Parathyroid adenoma (tissue), 2 donors: ENCODE measurements at regions not wholly inside any gene's neighbourhood (a gene's known extent, or its start where the extent isn't known, plus 50 kb on each side); places are given as distances from the start of the nearest gene placed in this dataset.

Source experiments
- H2AFZ ChIP-seq: fragments of 300-600 bp; sonication (generic); one replicate; pipeline ENCODE4 v1.7.0; 2017; ENCODE audit warnings: antibody characterized with exemption, mild to moderate bottlenecking
- H3K27ac ChIP-seq: fragments of 300-600 bp; sonication (generic); one replicate; pipeline ENCODE4 v1.7.0; 2017
- H3K27me3 ChIP-seq: fragments of 300-600 bp; sonication (generic); one replicate; pipeline ENCODE4 v1.7.0; 2017; ENCODE audit warnings: low read length; ENCODE audit not compliant: control insufficient read depth, insufficient read depth
- H3K36me3 ChIP-seq: fragments of 300-600 bp; sonication (generic); one replicate; pipeline ENCODE4 v1.7.0; 2017; ENCODE audit warnings: low read length; ENCODE audit not compliant: control insufficient read depth, insufficient read depth
- H3K4me1 ChIP-seq: fragments of 300-600 bp; sonication (generic); one replicate; pipeline ENCODE4 v1.7.0; 2017; ENCODE audit warnings: control low read depth
- H3K4me2 ChIP-seq: fragments of 300-600 bp; sonication (generic); one replicate; pipeline ENCODE4 v1.7.0; 2017; ENCODE audit warnings: low read length
- H3K4me3 ChIP-seq: fragments of 300-600 bp; sonication (generic); one replicate; pipeline ENCODE4 v1.7.0; 2017; ENCODE audit warnings: low read depth, low read length
- H3K79me2 ChIP-seq: fragments of 300-600 bp; sonication (generic); one replicate; pipeline ENCODE4 v1.7.0; 2017; ENCODE audit warnings: control low read depth
- H3K9ac ChIP-seq: fragments of 300-600 bp; sonication (generic); one replicate; pipeline ENCODE4 v1.7.0; 2017; ENCODE audit warnings: mild to moderate bottlenecking
- H3K9me3 ChIP-seq: fragments of 300-600 bp; sonication (generic); one replicate; pipeline ENCODE4 v1.7.0; 2017; ENCODE audit warnings: low read length; ENCODE audit not compliant: control insufficient read depth
- TF ChIP-seq, protein P1 (sequence below): fragments of 300-600 bp; sonication (generic); IDR thresholded peaks from one replicate; pipeline ENCODE4 v1.7.0; 2017; ENCODE audit warnings: antibody characterized with exemption, mild to moderate bottlenecking
- donor health status: primary hyperparathyroidism.

DNA sequence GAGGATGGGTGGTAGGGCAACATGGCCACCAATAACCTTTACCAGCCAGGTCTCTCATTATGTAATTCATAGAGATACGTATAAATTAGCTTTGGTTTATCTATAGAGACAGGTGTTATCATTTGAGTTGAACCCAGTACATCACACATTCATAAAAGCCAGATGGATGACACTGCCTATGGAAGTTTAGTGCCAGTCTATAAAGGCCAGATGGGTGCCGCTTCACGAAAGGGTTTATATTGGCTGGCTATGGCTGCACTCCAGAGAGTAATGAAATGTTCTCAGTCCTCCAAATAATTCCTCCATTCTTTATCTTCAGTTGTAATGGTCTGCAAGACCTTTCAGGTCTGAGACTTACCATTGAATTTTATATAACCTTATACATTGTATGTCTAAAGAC, 331.9 kb upstream of the NR3C2 start:
- Histone ChIP-seq H3K4me2 (no peak overlapping the region), H3K27me3 (no peaks in the 10 kb centered on the region), H3K27ac (no peak overlapping the region), H2AFZ (no peak overlapping the region), H3K9ac (no peak overlapping the region), H3K9me3 (no peaks in the 10 kb centered on the region), H3K4me1 (no peaks in the 10 kb centered on the region), H3K4me3 (no peak overlapping the region), H3K36me3 (no peaks in the 10 kb centered on the region), H3K79me2 (no peaks in the 10 kb centered on the region)
- TF ChIP-seq, protein P1, sequence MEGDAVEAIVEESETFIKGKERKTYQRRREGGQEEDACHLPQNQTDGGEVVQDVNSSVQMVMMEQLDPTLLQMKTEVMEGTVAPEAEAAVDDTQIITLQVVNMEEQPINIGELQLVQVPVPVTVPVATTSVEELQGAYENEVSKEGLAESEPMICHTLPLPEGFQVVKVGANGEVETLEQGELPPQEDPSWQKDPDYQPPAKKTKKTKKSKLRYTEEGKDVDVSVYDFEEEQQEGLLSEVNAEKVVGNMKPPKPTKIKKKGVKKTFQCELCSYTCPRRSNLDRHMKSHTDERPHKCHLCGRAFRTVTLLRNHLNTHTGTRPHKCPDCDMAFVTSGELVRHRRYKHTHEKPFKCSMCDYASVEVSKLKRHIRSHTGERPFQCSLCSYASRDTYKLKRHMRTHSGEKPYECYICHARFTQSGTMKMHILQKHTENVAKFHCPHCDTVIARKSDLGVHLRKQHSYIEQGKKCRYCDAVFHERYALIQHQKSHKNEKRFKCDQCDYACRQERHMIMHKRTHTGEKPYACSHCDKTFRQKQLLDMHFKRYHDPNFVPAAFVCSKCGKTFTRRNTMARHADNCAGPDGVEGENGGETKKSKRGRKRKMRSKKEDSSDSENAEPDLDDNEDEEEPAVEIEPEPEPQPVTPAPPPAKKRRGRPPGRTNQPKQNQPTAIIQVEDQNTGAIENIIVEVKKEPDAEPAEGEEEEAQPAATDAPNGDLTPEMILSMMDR = no peak

DNA sequence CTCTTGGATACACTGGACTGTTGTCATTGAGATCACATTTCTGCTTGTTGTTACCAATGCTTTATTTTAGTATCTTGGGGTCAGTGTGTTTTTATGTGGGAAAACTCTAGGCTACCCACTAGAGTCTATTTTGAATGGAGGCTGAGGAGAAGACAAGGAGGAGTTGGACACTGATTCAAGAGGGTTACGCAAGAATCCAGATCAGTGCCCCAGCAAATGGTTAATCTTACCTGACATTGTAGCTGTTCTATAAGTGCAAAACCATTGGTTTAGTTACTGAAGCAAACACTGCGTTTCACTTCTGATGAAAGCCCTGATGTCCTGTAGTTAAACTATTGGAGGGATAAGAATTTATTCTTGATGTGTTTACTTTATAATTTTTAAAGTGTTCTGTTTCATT, 331.1 kb upstream of the NR3C2 start:
- Histone ChIP-seq H3K27ac (no peak overlapping the region), H3K4me2 (no peak overlapping the region), H3K27me3 (no peaks in the 10 kb centered on the region), H3K4me3 (no peak overlapping the region), H3K36me3 (no peaks in the 10 kb centered on the region), H3K9ac (no peak overlapping the region), H3K4me1 (no peaks in the 10 kb centered on the region), H2AFZ (no peak overlapping the region), H3K9me3 (no peaks in the 10 kb centered on the region), H3K79me2 (no peaks in the 10 kb centered on the region)
- TF ChIP-seq, protein P1 = no peak

DNA sequence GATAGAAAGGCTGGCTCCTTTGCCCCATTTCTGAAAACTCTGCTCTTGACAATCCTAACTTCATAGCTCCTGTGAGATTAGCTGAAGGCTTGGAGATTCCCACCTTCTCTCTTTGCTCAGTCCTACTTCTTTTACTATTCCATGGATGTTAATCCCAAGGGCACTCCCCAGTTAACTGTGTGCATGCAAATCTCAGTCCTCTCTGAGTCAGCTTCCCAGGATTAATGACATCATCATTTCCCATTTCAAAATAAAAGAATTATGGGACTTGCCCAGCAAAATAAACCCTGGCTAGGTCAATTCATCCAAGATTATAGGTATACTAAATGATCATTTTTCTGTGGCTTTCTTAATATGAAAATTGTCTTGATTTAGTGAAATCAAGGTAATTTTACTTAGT, 328.6 kb upstream of the NR3C2 start:
- no peaks in the 10 kb centered on the region for H3K27me3 ChIP-seq
- TF ChIP-seq, protein P1 = no peak
- no peaks in the 10 kb centered on the region for H3K79me2 ChIP-seq
- H3K4me2 ChIP-seq = no peak overlapping the region
- H2AFZ ChIP-seq = no peak overlapping the region
- H3K27ac ChIP-seq = no peak overlapping the region
- no peak overlapping the region for H3K4me3 ChIP-seq
- no peaks in the 10 kb centered on the region for H3K4me1 ChIP-seq
- no peak overlapping the region for H3K9ac ChIP-seq
- H3K36me3 ChIP-seq = no peaks in the 10 kb centered on the region
- no peaks in the 10 kb centered on the region for H3K9me3 ChIP-seq

DNA sequence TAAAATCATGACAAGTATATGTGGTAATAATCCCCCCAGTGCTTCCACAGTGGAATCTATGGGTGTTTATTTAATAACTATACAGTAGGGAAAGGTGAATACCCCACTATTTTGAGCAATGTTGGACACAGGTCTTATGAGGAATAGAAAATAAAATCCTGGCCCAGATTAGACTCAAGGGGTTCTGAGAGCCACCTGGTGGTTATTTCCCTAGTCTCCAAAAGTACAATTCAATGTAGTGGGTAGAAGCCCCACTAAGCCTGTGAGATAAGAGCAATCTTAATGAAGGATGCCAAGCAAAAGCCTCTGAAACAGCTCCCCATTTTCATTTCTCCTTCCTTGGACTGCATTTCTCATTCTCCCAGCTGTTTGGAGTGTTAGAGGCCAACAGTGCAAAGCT, 328.2 kb upstream of the NR3C2 start:
- H3K4me2 ChIP-seq = no peak overlapping the region
- H3K79me2 ChIP-seq = no peaks in the 10 kb centered on the region
- H2AFZ ChIP-seq = no peak overlapping the region

DNA sequence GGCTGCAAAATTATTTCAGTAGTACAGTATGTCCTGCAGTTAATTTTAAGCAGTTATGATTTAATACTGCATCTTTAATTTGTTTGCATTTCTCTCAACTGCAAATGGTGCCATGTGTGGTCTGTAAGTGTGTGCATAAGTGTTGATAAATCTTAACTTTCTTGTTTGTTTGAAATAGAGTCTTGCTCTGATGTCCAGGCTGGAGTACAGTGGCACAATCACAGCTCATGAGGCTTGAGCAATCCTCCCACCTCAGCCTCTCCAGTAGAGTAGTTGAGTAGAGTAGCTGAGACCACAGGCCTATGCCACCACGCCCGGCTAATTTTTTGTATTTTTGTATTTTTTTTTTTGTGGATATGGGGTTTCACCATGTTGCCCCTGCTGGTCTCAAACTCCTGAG, 322.5 kb upstream of the NR3C2 start:
- no peaks in the 10 kb centered on the region for H3K4me1 ChIP-seq
- TF ChIP-seq, protein P1 = no peak
- H3K4me2 ChIP-seq = no peak overlapping the region
- H3K9me3 ChIP-seq = no peaks in the 10 kb centered on the region
- H3K27me3 ChIP-seq = no peaks in the 10 kb centered on the region
- H3K79me2 ChIP-seq = no peaks in the 10 kb centered on the region
- H3K9ac ChIP-seq = no peak overlapping the region
- no peak overlapping the region for H2AFZ ChIP-seq
- H3K36me3 ChIP-seq = no peaks in the 10 kb centered on the region
- no peak overlapping the region for H3K4me3 ChIP-seq
- no peak overlapping the region for H3K27ac ChIP-seq

More for the DNA sequence above, 328.2 kb upstream of the NR3C2 start:
- H3K4me3 ChIP-seq = no peak overlapping the region
- no peaks in the 10 kb centered on the region for H3K9me3 ChIP-seq
- no peaks in the 10 kb centered on the region for H3K4me1 ChIP-seq
- TF ChIP-seq, protein P1 = no peak
- H3K9ac ChIP-seq = no peak overlapping the region
- no peaks in the 10 kb centered on the region for H3K36me3 ChIP-seq
- no peaks in the 10 kb centered on the region for H3K27me3 ChIP-seq
- H3K27ac ChIP-seq = no peak overlapping the region
